Glomerular visceral epithelial cell (primary cell): ENCODE measurements at regions not wholly inside any gene's neighbourhood (a gene's known extent, or its start where the extent isn't known, plus 50 kb on each side); places are given as distances from the start of the nearest gene placed in this dataset.

Experiments used
- DNase-seq: peaks from one replicate; pipeline ENCODE4 v3.0.0-alpha.2; 2016; ENCODE audit errors: extremely low spot score

- DNase-seq: no peak
These were observed 815.1 kb downstream of the VGLL3 start for GRCh38 chr3:86175593-86176444.

GRCh38 chr3:86175051-86175536, 815.9 kb downstream of the VGLL3 start:
- no peak for DNase-seq

GRCh38 chr3:86173401-86173800, 817.5 kb downstream of the VGLL3 start:
- no peak for DNase-seq

GRCh38 chr3:86168512-86168911, 822.4 kb downstream of the VGLL3 start:
- no peak for DNase-seq

GRCh38 chr3:86162521-86162920, 828.4 kb downstream of the VGLL3 start:
- DNase-seq: no peak

GRCh38 chr3:86161493-86161892, 829.5 kb downstream of the VGLL3 start:
- DNase-seq: no peak

- DNase-seq: no peak
These were observed 838.3 kb downstream of the VGLL3 start for GRCh38 chr3:86152620-86153019.

GRCh38 chr3:86149054-86149453, 841.9 kb downstream of the VGLL3 start:
- no peak for DNase-seq

GRCh38 chr3:86147119-86147518, 843.8 kb downstream of the VGLL3 start:
- DNase-seq: no peak

GRCh38 chr3:86126552-86126951, 864.4 kb downstream of the VGLL3 start:
- DNase-seq: no peak
